H9 (cell line): ENCODE measurements at regions not wholly inside any gene's neighbourhood (a gene's known extent, or its start where the extent isn't known, plus 50 kb on each side); places are given as distances from the start of the nearest gene placed in this dataset.

Experiments
- DNase-seq: peaks from one replicate; pipeline ENCODE4 v3.0.0-alpha.2; 2017
- H2AFZ ChIP-seq: one replicate; pipeline ENCODE4 v1.6.1; 2013; ENCODE audit warnings: mild to moderate bottlenecking, low read length, control low read depth, moderate library complexity
- H2AK5ac ChIP-seq: 2 replicates; pipeline ENCODE4 v1.6.1; 2013; ENCODE audit warnings: low read length, control low read depth, mixed read lengths; ENCODE audit not compliant: insufficient read length
- H2BK120ac ChIP-seq: one replicate; pipeline ENCODE4 v1.6.1; 2013; ENCODE audit warnings: low read depth, mild to moderate bottlenecking, low read length, control low read depth, inconsistent platforms; ENCODE audit not compliant: poor library complexity, severe bottlenecking
- H2BK12ac ChIP-seq: 2 replicates; pipeline ENCODE4 v1.6.1; 2013; ENCODE audit warnings: low read length, control low read depth, mixed read lengths, low read depth; ENCODE audit not compliant: insufficient read length
- H2BK15ac ChIP-seq: 2 replicates; pipeline ENCODE4 v1.6.1; 2013; ENCODE audit warnings: low read depth, low read length, control low read depth
- H2BK20ac ChIP-seq: one replicate; pipeline ENCODE4 v1.6.1; 2013; ENCODE audit warnings: low read depth, mild to moderate bottlenecking, low read length, control low read depth, inconsistent platforms; ENCODE audit not compliant: poor library complexity, severe bottlenecking
- H2BK5ac ChIP-seq: 2 replicates; pipeline ENCODE4 v1.6.1; 2013; ENCODE audit warnings: low read length, control low read depth, mixed read lengths; ENCODE audit not compliant: insufficient read length
- H3K14ac ChIP-seq: 2 replicates; pipeline ENCODE4 v1.6.1; 2013; ENCODE audit warnings: low read length, control low read depth; ENCODE audit not compliant: insufficient read depth
- H3K18ac ChIP-seq: 2 replicates; pipeline ENCODE4 v1.6.1; 2013; ENCODE audit warnings: low read depth, mild to moderate bottlenecking, mixed read lengths, low read length, control low read depth; ENCODE audit not compliant: insufficient read length
- H3K23ac ChIP-seq: 2 replicates; pipeline ENCODE4 v1.6.1; 2013; ENCODE audit warnings: low read length, control low read depth, mixed read lengths, low read depth; ENCODE audit not compliant: insufficient read length
- H3K23me2 ChIP-seq: 2 replicates; pipeline ENCODE4 v1.6.1; 2013; ENCODE audit warnings: low read depth, mild to moderate bottlenecking, mixed read lengths, low read length, control low read depth; ENCODE audit not compliant: insufficient read length, poor library complexity, severe bottlenecking
- H3K27ac ChIP-seq: 2 replicates; pipeline ENCODE4 v1.5.1; 2013; ENCODE audit warnings: low read length, control low read depth, mixed read lengths, low read depth; ENCODE audit not compliant: insufficient read length
- H3K27me3 ChIP-seq: 2 replicates; pipeline ENCODE4 v1.6.1; 2013; ENCODE audit warnings: low read length, control low read depth, inconsistent platforms; ENCODE audit not compliant: insufficient read depth
- H3K4ac ChIP-seq: 2 replicates; pipeline ENCODE4 v1.6.1; 2013; ENCODE audit warnings: low read depth, mild to moderate bottlenecking, control low read depth, inconsistent platforms, low read length, moderate library complexity
- H3K4me1 ChIP-seq: 2 replicates; pipeline ENCODE4 v1.6.1; 2013; ENCODE audit warnings: low read length, control low read depth, inconsistent platforms; ENCODE audit not compliant: insufficient read depth
- H3K4me2 ChIP-seq: 2 replicates; pipeline ENCODE4 v1.6.1; 2013; ENCODE audit warnings: low read length, control low read depth, mixed read lengths; ENCODE audit not compliant: insufficient read length, insufficient read depth
- H3K56ac ChIP-seq: 2 replicates; pipeline ENCODE4 v1.6.1; 2013; ENCODE audit warnings: low read depth, mild to moderate bottlenecking, mixed read lengths, low read length, control low read depth; ENCODE audit not compliant: insufficient read length
- H3K79me1 ChIP-seq: 2 replicates; pipeline ENCODE4 v1.6.1; 2013; ENCODE audit warnings: low read depth, mild to moderate bottlenecking, moderate library complexity, low read length, control low read depth, inconsistent platforms; ENCODE audit not compliant: insufficient read depth, poor library complexity, severe bottlenecking
- H3K79me2 ChIP-seq: 2 replicates; pipeline ENCODE4 v1.6.1; 2013; ENCODE audit warnings: low read length, control low read depth, inconsistent platforms; ENCODE audit not compliant: insufficient read depth
- H3K9ac ChIP-seq: 2 replicates; pipeline ENCODE4 v1.6.1; 2013; ENCODE audit warnings: low read length, control low read depth, mixed read lengths; ENCODE audit not compliant: insufficient read length; ENCODE audit errors: extremely low read depth
- H3K9me3 ChIP-seq: one replicate; pipeline ENCODE4 v1.6.1; 2013; ENCODE audit warnings: low read depth, low read length, inconsistent platforms; ENCODE audit not compliant: control insufficient read depth
- H3T11ph ChIP-seq: one replicate; pipeline ENCODE4 v1.6.1; 2013; ENCODE audit warnings: mild to moderate bottlenecking, low read length, control low read depth, inconsistent platforms
- H4K20me1 ChIP-seq: one replicate; pipeline ENCODE4 v1.6.1; 2013; ENCODE audit not compliant: control insufficient read depth, insufficient read length, insufficient read depth
- H4K5ac ChIP-seq: 2 replicates; pipeline ENCODE4 v1.6.1; 2013; ENCODE audit warnings: low read depth, mild to moderate bottlenecking, mixed read lengths, low read length, control low read depth; ENCODE audit not compliant: insufficient read length
- H4K8ac ChIP-seq: replicated peaks from 2 replicates; pipeline ENCODE4 v1.6.1; 2013; ENCODE audit warnings: low read length, control low read depth, mixed read lengths, low read depth; ENCODE audit not compliant: insufficient read length
- H4K91ac ChIP-seq: 2 replicates; pipeline ENCODE4 v1.6.1; 2013; ENCODE audit warnings: low read depth, mild to moderate bottlenecking, moderate library complexity, mixed read lengths, low read length, control low read depth; ENCODE audit not compliant: insufficient read length
- H3K27ac Mint-ChIP-seq, 3 experiments: 2 replicates in 2 of 3; 3 replicates in 1 of 3; pipeline ENCODE4 v1.8.0; 2020 to 2021; ENCODE audit warnings: mixed read lengths in 3 of 3, mild to moderate bottlenecking in 1 of 3, moderate library complexity in 1 of 3
- H3K27me3 Mint-ChIP-seq: 2 replicates; pipeline ENCODE4 v1.8.0; 2021; ENCODE audit warnings: low read depth, mild to moderate bottlenecking, moderate library complexity, mixed read lengths
- H3K36me3 Mint-ChIP-seq, 3 experiments: 2 replicates in 2 of 3; 3 replicates in 1 of 3; pipeline ENCODE4 v1.8.0; 2020 to 2021; ENCODE audit warnings: low read depth in 3 of 3, mixed read lengths in 3 of 3; ENCODE audit not compliant: insufficient read depth in 1 of 3
- H3K4me1 Mint-ChIP-seq, 2 experiments: 2 replicates each; pipeline ENCODE4 v1.8.0; 2020; ENCODE audit warnings: mixed read lengths in 2 of 2
- H3K4me3 Mint-ChIP-seq, 2 experiments: 2 replicates in 1 of 2; 3 replicates in 1 of 2; pipeline ENCODE4 v1.8.0; 2020 to 2021; ENCODE audit warnings: mild to moderate bottlenecking in 2 of 2, mixed read lengths in 2 of 2, moderate library complexity in 1 of 2
- H3K9me3 Mint-ChIP-seq, 2 experiments: 2 replicates in 1 of 2; 3 replicates in 1 of 2; pipeline ENCODE4 v1.8.0; 2020; ENCODE audit warnings: mild to moderate bottlenecking in 2 of 2, mixed read lengths in 2 of 2, moderate library complexity in 1 of 2
- CTCF ChIP-seq: fragments of 200-600 bp; sonication (generic); conservative IDR thresholded peaks from 3 replicates; pipeline ENCODE4 v1.8.0; 2021; ENCODE audit warnings: antibody characterized with exemption, mild to moderate bottlenecking

DNA sequence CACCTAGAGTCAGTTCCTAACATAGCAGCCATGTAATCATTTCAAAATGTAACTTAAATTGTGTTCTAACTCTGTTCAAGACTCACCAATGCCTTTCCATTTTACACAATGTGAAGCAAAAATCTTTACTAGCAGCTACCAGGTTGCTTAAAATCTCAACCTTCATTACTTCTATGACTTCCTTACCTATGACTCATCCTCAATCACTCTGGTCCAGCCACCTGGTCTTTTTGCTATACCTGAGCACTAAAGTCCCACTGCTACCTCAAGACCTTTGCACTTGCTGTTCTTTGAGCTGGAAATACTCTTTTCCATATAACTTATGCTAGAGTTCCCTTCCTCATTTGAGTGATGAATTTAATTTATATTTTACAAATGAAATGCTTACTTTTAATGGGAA is 993.2 kb downstream of the NTRK3 start:
- H3K79me1 ChIP-seq = no peaks in the 10 kb centered on the region
- peak overlapping the region; percentile 29 for H3T11ph ChIP-seq
- no peak overlapping the region for H2BK15ac ChIP-seq
- Mint-ChIP-seq H3K4me1 (peaks cover 14 to 21% of the 10 kb centered on the region in 2 experiments), H3K9me3 (peaks cover 8 to 14% of the 10 kb centered on the region in 2 experiments; a peak in 3 of 5 replicates), H3K27me3 (no peaks in the 10 kb centered on the region), H3K36me3 (peaks cover 0 to 10% (median 3%) of the 10 kb centered on the region in 3 experiments; a peak in 2 of 7 replicates), H3K27ac (no peak overlapping the region), H3K4me3 (no peak overlapping the region)
- no peak overlapping the region for H4K5ac ChIP-seq
- no peak overlapping the region for H3K56ac ChIP-seq
- H3K4me1 ChIP-seq = no peaks in the 10 kb centered on the region
- no peak overlapping the region for H3K14ac ChIP-seq
- no peak overlapping the region for H4K8ac ChIP-seq
- no peak overlapping the region for H2BK120ac ChIP-seq
- H4K91ac ChIP-seq = no peak overlapping the region
- no peak overlapping the region for H3K4ac ChIP-seq
- no peaks in the 10 kb centered on the region for H3K79me2 ChIP-seq
- no peak overlapping the region for H2AK5ac ChIP-seq
- H2AFZ ChIP-seq = no peak overlapping the region
- DNase-seq = no peak
- H3K9ac ChIP-seq = no peak overlapping the region
- H2BK5ac ChIP-seq = no peak overlapping the region
- no peak overlapping the region for H3K23ac ChIP-seq
- H2BK20ac ChIP-seq = no peak overlapping the region
- H3K9me3 ChIP-seq = no peaks in the 10 kb centered on the region
- no peaks in the 10 kb centered on the region for H3K27me3 ChIP-seq
- no peak overlapping the region for H3K4me2 ChIP-seq
- no peaks in the 10 kb centered on the region for H4K20me1 ChIP-seq
- H3K27ac ChIP-seq = no peak overlapping the region
- no peaks in the 10 kb centered on the region for H3K23me2 ChIP-seq
- no peak overlapping the region for H2BK12ac ChIP-seq
- H3K18ac ChIP-seq = no peak overlapping the region
- no peak for TF ChIP-seq CTCF
